PC-9 (cell line): ENCODE measurements at regions not wholly inside any gene's neighbourhood (a gene's known extent, or its start where the extent isn't known, plus 50 kb on each side); places are given as distances from the start of the nearest gene placed in this dataset.

Experiments used
- EZH2 ChIP-seq: fragments of 200-600 bp; sonication (generic); IDR thresholded peaks from 2 replicates; pipeline ENCODE4 v1.8.0; 2017; ENCODE audit warnings: antibody characterized with exemption, low read depth
- TF ChIP-seq, protein P1 (sequence below): fragments of 200-600 bp; sonication (generic); conservative IDR thresholded peaks from 2 replicates; pipeline ENCODE4 v1.6.1; 2017; ENCODE audit warnings: mixed run types, antibody characterized with exemption, mild to moderate bottlenecking, moderate library complexity

DNA sequence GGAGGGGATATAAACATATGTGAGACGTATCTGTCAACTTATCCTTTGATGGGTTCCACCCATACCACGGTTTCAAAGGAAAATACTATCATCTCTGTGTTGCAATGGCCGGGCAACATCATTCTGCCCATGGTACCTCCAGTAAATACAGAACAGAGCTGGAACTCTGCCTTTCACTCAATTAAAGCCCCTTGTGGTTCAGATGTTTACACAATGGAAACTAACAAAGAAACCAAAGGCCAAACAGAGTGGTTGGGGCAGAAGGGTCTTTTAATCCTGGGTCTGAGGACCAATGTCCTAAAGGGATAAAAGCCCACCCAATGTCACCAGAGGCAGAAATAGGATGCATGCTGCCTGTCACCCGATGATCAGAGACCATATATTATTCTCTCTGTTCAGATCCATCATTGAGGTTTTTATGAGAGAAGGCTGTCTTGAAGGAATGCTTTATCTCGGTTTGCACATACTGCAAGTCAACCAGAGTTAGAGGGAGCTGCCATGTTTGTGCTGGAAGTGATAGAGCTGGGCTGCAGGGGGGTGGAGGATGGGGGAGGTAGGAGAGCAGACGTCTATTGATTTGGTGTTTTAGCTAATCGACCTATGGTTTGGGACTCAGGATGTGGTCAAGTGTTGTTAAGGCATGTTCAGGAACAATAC is 105.4 kb upstream of the FRMD4A start:
- TF ChIP-seq, protein P1, sequence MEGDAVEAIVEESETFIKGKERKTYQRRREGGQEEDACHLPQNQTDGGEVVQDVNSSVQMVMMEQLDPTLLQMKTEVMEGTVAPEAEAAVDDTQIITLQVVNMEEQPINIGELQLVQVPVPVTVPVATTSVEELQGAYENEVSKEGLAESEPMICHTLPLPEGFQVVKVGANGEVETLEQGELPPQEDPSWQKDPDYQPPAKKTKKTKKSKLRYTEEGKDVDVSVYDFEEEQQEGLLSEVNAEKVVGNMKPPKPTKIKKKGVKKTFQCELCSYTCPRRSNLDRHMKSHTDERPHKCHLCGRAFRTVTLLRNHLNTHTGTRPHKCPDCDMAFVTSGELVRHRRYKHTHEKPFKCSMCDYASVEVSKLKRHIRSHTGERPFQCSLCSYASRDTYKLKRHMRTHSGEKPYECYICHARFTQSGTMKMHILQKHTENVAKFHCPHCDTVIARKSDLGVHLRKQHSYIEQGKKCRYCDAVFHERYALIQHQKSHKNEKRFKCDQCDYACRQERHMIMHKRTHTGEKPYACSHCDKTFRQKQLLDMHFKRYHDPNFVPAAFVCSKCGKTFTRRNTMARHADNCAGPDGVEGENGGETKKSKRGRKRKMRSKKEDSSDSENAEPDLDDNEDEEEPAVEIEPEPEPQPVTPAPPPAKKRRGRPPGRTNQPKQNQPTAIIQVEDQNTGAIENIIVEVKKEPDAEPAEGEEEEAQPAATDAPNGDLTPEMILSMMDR = no peak
- no peak for TF ChIP-seq EZH2
